ENCODE measurements at regions not wholly inside any gene's neighbourhood (a gene's known extent, or its start where the extent isn't known, plus 50 kb on each side); places are given as distances from the start of the nearest gene placed in this dataset.
A peak's percentile ranks its signal among the peaks of the same experiment; 100 is the strongest.

DNA sequence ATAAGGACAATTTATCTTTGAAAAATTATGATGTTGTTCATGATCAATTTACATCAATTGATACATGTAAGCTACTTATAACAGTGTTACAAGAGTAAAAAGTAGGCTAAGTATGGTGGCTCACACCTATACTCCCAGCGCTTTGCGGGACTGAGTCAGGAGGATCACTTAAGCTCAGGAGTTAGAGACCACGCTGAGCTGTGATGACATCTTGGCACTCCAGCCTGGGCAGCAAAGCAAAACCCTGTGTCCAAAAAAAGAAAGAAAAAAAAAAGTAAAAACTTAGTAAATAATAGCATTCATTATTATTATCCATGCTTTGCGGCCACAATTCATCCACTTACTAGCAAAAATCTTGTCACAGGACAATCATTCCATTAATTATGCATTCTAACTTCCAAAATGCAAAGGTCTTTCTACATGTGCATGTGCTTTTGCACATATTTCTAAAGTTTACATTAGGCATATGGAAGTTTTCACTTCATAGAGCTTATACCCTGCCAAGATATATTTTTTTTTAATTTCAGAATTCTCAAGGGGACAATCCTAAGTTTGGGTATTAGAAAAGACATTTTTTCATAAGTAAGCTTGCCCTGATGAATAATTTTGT lies 243.3 kb upstream of the RARB start:
- Histone ChIP-seq H3K4me1 (ENCODE audit: insufficient read depth) (no peaks in the 10 kb centered on the region), H3K36me3 (ENCODE audit: insufficient read depth) (no peaks in the 10 kb centered on the region), H4K20me1 (replicated peaks; ENCODE audit: insufficient read depth) (no peaks in the 10 kb centered on the region), H3K4me2 (no peak overlapping the region), H3K79me2 (replicated peaks; ENCODE audit: insufficient read depth) (no peaks in the 10 kb centered on the region), H3K9me2 (ENCODE audit: insufficient read depth) (0 out of 2 replicates have a peak, but pooled peaks cover 12% of the 10 kb centered on the region), H3K4me3 (no peak overlapping the region), H2AFZ (0 out of 2 replicates have a peak overlapping the region, but pooled peaks have one; percentile 19), H3K27ac (ENCODE audit: low read depth) (no peak overlapping the region), H3F3A (replicated peaks; ENCODE audit: low read depth) (no peaks in the 10 kb centered on the region), H3K27me3 (ENCODE audit: insufficient read depth) (no peaks in the 10 kb centered on the region)
- Mint-ChIP-seq H3K4me3 (no peak overlapping the region), H3K27ac (no peak overlapping the region), H3K4me1 (no peaks in the 10 kb centered on the region; the same call in 2 of the 3 replicates), H3K9me3 (no peaks in the 10 kb centered on the region; the same call in 2 of the 3 replicates), H3K36me3 (ENCODE audit: low read depth) (no peaks in the 10 kb centered on the region), H3K27me3 (ENCODE audit: insufficient read depth, low read depth, poor library complexity) (no peaks in the 10 kb centered on the region)
- TF ChIP-seq, protein P1, sequence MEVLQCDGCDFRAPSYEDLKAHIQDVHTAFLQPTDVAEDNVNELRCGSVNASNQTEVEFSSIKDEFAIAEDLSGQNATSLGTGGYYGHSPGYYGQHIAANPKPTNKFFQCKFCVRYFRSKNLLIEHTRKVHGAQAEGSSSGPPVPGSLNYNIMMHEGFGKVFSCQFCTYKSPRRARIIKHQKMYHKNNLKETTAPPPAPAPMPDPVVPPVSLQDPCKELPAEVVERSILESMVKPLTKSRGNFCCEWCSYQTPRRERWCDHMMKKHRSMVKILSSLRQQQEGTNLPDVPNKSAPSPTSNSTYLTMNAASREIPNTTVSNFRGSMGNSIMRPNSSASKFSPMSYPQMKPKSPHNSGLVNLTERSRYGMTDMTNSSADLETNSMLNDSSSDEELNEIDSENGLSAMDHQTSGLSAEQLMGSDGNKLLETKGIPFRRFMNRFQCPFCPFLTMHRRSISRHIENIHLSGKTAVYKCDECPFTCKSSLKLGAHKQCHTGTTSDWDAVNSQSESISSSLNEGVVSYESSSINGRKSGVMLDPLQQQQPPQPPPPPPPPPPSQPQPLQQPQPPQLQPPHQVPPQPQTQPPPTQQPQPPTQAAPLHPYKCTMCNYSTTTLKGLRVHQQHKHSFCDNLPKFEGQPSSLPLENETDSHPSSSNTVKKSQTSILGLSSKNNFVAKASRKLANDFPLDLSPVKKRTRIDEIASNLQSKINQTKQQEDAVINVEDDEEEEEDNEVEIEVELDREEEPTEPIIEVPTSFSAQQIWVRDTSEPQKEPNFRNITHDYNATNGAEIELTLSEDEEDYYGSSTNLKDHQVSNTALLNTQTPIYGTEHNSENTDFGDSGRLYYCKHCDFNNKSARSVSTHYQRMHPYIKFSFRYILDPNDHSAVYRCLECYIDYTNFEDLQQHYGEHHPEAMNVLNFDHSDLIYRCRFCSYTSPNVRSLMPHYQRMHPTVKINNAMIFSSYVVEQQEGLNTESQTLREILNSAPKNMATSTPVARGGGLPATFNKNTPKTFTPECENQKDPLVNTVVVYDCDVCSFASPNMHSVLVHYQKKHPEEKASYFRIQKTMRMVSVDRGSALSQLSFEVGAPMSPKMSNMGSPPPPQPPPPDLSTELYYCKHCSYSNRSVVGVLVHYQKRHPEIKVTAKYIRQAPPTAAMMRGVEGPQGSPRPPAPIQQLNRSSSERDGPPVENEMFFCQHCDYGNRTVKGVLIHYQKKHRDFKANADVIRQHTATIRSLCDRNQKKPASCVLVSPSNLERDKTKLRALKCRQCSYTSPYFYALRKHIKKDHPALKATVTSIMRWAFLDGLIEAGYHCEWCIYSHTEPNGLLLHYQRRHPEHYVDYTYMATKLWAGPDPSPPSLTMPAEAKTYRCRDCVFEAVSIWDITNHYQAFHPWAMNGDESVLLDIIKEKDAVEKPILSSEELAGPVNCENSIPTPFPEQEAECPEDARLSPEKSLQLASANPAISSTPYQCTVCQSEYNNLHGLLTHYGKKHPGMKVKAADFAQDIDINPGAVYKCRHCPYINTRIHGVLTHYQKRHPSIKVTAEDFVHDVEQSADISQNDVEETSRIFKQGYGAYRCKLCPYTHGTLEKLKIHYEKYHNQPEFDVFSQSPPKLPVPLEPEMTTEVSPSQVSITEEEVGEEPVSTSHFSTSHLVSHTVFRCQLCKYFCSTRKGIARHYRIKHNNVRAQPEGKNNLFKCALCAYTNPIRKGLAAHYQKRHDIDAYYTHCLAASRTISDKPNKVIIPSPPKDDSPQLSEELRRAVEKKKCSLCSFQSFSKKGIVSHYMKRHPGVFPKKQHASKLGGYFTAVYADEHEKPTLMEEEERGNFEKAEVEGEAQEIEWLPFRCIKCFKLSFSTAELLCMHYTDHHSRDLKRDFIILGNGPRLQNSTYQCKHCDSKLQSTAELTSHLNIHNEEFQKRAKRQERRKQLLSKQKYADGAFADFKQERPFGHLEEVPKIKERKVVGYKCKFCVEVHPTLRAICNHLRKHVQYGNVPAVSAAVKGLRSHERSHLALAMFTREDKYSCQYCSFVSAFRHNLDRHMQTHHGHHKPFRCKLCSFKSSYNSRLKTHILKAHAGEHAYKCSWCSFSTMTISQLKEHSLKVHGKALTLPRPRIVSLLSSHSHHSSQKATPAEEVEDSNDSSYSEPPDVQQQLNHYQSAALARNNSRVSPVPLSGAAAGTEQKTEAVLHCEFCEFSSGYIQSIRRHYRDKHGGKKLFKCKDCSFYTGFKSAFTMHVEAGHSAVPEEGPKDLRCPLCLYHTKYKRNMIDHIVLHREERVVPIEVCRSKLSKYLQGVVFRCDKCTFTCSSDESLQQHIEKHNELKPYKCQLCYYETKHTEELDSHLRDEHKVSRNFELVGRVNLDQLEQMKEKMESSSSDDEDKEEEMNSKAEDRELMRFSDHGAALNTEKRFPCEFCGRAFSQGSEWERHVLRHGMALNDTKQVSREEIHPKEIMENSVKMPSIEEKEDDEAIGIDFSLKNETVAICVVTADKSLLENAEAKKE (CRISPR knock-in tag; IDR thresholded peaks at IDR 0.05): no peak
- no peak for TF ChIP-seq EZH2 (IDR thresholded peaks at IDR 0.05; ENCODE audit: low read depth, unreplicated experiment)
- TF ChIP-seq JUNB (IDR thresholded peaks at IDR 0.05; ENCODE audit: unreplicated experiment): no peak
- no peak for TF ChIP-seq POLR2AphosphoS5 (IDR thresholded peaks at IDR 0.05; ENCODE audit: low read depth)
- TF ChIP-seq STAT1 (IDR thresholded peaks at IDR 0.05; ENCODE audit: unreplicated experiment): no peak
- no peak for TF ChIP-seq EZH2phosphoT487 (IDR thresholded peaks at IDR 0.05; ENCODE audit: unreplicated experiment)
- ATAC-seq (no peak), DNase-seq (ENCODE audit: low spot score) (no peak)

DNA sequence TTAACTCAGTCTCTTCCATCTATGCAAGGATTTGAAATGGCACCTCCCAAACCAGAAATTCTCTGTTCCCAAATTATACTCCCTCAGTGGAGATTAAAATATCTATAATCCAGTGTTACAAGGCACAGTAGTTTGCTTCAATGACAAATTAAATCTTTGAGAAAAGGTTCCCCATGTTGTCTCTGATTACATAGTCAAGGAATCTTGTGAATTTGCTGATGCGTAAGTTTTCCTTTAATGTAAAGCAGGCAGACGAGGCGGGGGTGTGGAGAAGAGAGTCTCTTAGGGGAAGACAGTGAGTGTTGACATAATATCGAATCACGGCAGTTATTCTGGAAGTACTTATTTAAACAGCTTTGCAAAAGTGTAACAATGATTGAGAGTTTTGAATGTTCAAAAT lies 236.4 kb upstream of the RARB start:
- DNase-seq (ENCODE audit: low spot score): no peak
- Histone ChIP-seq H3K27ac (ENCODE audit: low read depth) (no peak overlapping the region), H3K36me3 (ENCODE audit: insufficient read depth) (no peaks in the 10 kb centered on the region), H3K4me1 (ENCODE audit: insufficient read depth) (no peaks in the 10 kb centered on the region), H3K79me2 (replicated peaks; ENCODE audit: insufficient read depth) (no peaks in the 10 kb centered on the region), H3K9me2 (ENCODE audit: insufficient read depth) (no peaks in the 10 kb centered on the region), H3K4me3 (no peak overlapping the region), H3K4me2 (no peak overlapping the region), H3K27me3 (ENCODE audit: insufficient read depth) (no peaks in the 10 kb centered on the region), H2AFZ (no peak overlapping the region), H3F3A (replicated peaks; ENCODE audit: low read depth) (no peaks in the 10 kb centered on the region), H4K20me1 (replicated peaks; ENCODE audit: insufficient read depth) (no peaks in the 10 kb centered on the region)
- Mint-ChIP-seq H3K36me3 (ENCODE audit: low read depth) (no peaks in the 10 kb centered on the region), H3K4me1 (peaks cover 3% of the 10 kb centered on the region), H3K9me3 (peaks cover 5% of the 10 kb centered on the region; the same call in 2 of the 3 replicates), H3K4me3 (no peak overlapping the region), H3K27ac (no peak overlapping the region), H3K27me3 (ENCODE audit: insufficient read depth, low read depth, poor library complexity) (peaks cover 2% of the 10 kb centered on the region)
- no peak for ATAC-seq
- TF ChIP-seq STAT1 (IDR thresholded peaks at IDR 0.05; ENCODE audit: unreplicated experiment) (no peak), POLR2AphosphoS5 (IDR thresholded peaks at IDR 0.05; ENCODE audit: low read depth) (no peak), CREB1 (CRISPR knock-in tag; IDR thresholded peaks at IDR 0.05; ENCODE audit: low read depth) (no peak), EZH2phosphoT487 (IDR thresholded peaks at IDR 0.05; ENCODE audit: unreplicated experiment) (no peak), ZNF114 (CRISPR knock-in tag; IDR thresholded peaks at IDR 0.05) (no peak), EZH2 (IDR thresholded peaks at IDR 0.05; ENCODE audit: low read depth, unreplicated experiment) (no peak)
